Activated CD4-positive, CD25-positive, alpha-beta regulatory T cell (primary cell): ENCODE measurements at regions not wholly inside any gene's neighbourhood (a gene's known extent, or its start where the extent isn't known, plus 50 kb on each side); places are given as distances from the start of the nearest gene placed in this dataset.
"Not testable (repeated sequence)": the region's sequence is repeated elsewhere in the genome, so short reads cannot be mapped to it uniquely, and the experiment has no call there.

Experiments used
- DNase-seq, 4 experiments: peaks; one replicate each; lab custom pipeline; 2025; lab: John Stamatoyannopoulos, UW

DNA sequence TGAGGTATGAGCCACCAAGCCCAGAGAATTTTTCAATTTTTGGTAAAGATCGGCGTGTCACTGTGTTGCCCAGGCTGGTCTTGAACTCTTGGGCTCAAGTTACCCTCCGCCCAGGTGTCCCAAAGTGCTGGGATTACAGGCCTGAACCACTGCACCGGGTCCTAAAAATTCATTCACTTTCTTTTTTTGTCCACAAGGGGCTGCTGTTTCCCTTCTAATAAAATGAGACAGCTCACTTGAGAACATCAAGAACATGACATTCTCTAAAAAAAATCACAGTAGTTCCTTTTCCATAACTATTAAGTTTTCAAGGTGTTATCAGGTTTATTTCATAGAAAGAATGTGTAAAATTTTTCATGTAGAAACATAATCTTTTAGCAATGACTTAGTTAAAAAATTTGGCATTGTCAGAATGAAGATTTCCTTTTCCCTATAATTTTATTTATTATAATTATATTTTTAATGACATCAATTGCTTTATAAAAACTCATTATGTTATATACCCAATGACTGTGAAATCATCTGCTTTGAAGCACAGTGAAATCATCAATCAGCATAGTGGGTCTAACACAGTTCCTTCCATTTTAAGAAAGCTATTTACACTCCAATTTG is 1723.8 kb upstream of the DEFB115 start:
- DNase-seq: not testable (repeated sequence)

DNA sequence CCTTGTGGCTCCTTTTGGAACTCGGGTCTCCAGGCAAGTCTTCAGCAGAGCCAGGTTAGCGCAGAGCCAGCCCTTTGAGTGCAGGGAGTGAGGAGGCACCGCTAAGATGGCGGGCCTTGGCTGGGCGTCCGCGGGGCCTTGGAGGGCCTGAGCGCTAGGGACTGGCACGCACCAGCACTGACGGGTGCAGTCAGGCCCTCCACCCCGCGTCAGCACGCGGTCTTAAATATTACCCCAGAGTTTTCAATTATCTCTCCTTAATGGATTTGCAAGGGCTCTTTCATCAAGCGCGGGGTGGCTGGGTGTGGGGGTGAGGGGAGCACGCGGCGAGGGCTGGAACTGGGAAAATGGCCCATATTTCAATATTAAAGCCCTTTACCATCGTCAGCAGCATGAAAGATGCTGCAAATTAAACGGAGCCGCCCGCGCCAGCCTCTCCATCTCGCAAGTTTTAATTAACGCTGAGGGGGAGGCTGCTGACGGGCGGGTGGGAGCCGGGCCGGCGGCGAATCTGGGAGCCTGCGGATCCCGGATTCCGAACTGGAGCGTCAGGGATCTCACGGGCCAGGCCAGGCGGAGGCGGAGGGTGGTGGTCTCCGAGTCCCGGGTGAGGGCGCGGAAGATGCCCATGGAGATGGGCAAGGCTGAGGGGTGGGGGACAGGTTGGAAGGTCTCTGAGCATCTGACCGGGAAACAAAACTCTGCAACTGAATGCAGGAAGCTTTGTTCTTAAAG is 1690.4 kb upstream of the DEFB115 start:
- not testable (repeated sequence) for DNase-seq

DNA sequence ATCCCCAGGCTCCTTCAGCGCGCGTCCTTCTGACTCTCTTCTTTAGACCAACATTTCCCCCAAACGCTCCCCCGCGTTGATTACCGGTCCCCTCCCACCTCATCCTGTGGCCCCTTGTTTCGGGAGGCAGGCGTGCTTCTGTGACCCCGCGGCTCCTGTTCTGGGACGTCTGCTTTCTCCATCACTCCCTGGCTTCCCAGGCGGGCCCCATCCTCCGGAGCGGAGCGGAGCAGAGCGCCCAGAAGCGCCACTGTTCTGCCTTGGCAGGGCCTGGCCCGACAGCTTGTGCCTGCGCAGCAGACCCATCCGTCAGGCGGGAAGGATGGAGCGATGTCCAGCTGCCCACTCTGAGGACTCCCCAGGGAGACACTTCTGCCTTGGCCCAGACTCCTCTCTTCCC is 1689.8 kb upstream of the DEFB115 start:
- not testable (repeated sequence) for DNase-seq

DNA sequence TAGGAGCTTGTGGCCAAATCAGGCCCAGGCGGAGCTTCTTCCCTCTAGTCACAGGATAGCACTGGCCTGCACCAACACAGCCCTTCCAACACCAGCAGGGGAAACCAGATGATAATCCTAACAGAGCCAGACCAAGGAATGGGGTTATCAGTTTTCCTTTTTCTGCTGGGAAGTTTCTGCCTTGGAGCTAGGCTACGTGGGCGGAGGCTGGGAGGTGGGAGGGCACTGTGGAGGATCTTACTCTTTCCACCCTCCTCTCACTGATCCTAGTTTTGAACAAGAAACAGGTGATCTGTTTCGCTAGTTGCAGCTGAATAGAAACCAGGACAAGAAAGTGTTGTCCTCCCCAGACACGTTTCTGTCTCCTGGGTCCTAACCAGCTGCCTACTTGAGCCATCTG is 1687.3 kb upstream of the DEFB115 start:
- not testable (repeated sequence) for DNase-seq

DNA sequence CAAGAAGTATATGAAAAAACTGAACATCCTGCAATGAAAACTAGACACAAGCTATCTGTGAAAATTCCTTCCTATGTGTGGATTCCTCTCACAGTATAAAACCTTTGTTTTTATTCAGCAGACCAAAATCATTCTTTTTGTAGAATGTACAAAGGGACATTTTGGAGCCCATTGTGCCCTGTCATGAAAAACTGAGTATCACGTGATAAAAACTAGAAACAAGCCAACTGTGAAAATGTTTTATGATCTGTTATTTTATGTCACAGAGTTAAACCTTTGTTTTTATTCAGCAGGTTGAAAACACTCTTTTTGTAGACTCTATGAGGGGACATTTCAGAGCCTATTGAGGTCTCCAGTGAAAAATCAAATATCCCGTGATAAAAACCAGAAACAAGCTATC is 1667.9 kb upstream of the DEFB115 start:
- not testable (repeated sequence) for DNase-seq

DNA sequence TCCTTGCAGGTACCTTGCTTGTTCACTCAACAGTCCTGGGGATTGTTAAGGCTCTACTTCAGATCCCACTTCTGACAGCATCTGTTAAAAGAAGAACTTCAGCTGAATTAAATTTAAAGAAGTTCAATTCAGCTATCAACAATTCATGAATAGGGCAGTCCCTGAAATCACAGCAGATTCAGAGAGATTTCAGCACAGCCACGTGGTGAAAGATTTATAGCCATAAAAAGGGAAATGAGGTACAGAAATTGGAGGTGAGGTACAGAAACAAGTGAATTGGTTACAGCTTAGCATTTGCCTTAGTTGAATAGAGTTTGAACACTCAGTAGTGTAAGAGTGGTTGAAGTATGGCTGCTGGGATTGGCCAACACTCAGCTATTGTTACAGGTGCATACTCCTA is 1653.3 kb upstream of the DEFB115 start:
- not testable (repeated sequence) for DNase-seq

DNA sequence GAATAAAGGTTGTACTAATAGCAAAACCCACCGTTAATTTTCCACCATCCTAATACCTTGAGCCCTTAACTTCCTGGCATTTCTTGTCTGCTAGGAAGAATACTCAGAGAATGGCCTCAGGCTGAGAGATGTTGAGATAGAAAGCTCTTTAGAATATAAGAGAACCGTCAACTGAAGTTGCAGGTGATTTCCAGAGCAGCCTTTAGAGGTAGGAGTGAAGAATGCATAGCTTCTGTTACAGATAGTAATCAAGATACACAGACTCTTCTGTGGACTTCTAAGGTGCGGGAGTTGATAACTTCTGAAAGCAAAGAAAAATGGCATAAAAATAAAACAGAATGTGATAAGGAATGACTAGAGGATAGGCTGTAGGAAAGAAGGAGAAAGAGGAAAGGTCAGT is 1651.3 kb upstream of the DEFB115 start:
- DNase-seq: not testable (repeated sequence)

DNA sequence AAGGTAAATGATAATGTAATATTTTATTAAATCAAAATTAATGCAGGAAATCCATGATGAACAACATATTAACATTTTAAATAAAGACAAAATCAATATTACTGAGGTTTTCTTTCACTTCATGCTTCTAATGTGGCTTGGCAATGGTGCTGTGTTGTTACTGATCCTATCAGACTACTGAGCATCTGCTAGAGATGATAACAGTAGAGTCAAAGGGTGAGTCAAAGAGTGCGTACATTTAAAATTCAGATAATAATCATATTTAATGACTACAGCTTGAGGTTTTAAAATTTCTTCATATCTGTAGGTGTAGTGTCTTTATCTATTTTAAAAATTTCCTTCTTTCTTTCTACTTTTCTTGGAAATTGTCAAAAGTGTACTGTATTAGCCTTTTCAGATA is 1628.1 kb upstream of the DEFB115 start:
- not testable (repeated sequence) for DNase-seq
